Calu3 (cell line): ENCODE measurements at regions not wholly inside any gene's neighbourhood (a gene's known extent, or its start where the extent isn't known, plus 50 kb on each side); places are given as distances from the start of the nearest gene placed in this dataset.

Experiments
- BruUV-seq: library from RNA; stranded (reverse); fragments of 400-500 nt; replicated peaks from 2 replicates; lab custom pipeline; 2021; lab: Mats Ljungman, UMichigan
- CTCF ChIA-PET: fragments of 300-600 bp; sonication (Branson Sonifier 250); formaldehyde crosslinking; loops from one replicate; lab custom pipeline; 2022; ENCODE audit warnings: antibody characterized with exemption; lab: Charles Lee
- DNase-seq: peaks from one replicate; pipeline ENCODE4 v3.0.0; 2022
- H3K27ac Mint-ChIP-seq: one replicate; pipeline ENCODE4 v1.8.0; 2022; ENCODE audit warnings: mixed read lengths; ENCODE audit not compliant: unreplicated experiment
- H3K27me3 Mint-ChIP-seq: one replicate; pipeline ENCODE4 v1.8.0; 2022; ENCODE audit warnings: mixed read lengths; ENCODE audit not compliant: unreplicated experiment
- H3K36me3 Mint-ChIP-seq: one replicate; pipeline ENCODE4 v1.8.0; 2022; ENCODE audit warnings: mild to moderate bottlenecking, moderate library complexity, mixed read lengths; ENCODE audit not compliant: insufficient read depth, unreplicated experiment
- H3K4me1 Mint-ChIP-seq: one replicate; pipeline ENCODE4 v1.8.0; 2022; ENCODE audit warnings: mild to moderate bottlenecking, low read depth, mixed read lengths; ENCODE audit not compliant: unreplicated experiment
- H3K4me3 Mint-ChIP-seq: one replicate; pipeline ENCODE4 v1.8.0; 2022; ENCODE audit warnings: mild to moderate bottlenecking, low read depth, moderate library complexity, mixed read lengths; ENCODE audit not compliant: unreplicated experiment
- H3K9me3 Mint-ChIP-seq: one replicate; pipeline ENCODE4 v1.8.0; 2022; ENCODE audit warnings: low read depth, mixed read lengths; ENCODE audit not compliant: unreplicated experiment
- CTCF ChIP-seq: fragments of 200-600 bp; IDR thresholded peaks from one replicate; pipeline ENCODE4 v1.8.0; 2022; ENCODE audit warnings: antibody characterized with exemption; ENCODE audit not compliant: unreplicated experiment
- intact Hi-C: fragments of 100-400 bp; cut with micrococcal nuclease; formaldehyde crosslinking; loops from one replicate; pipeline ENCODE4 v1.10.0; 2022; ENCODE audit not compliant: unreplicated experiment

GRCh38 chr22:47398921-47399790 lies 636.7 kb downstream of the TBC1D22A start:
- no peak for TF ChIP-seq CTCF

GRCh38 chr22:47398491-47398890 lies 636.0 kb downstream of the TBC1D22A start:
- Mint-ChIP-seq H3K27ac (no peak overlapping the region), H3K9me3 (no peaks in the 10 kb centered on the region), H3K27me3 (no peaks in the 10 kb centered on the region), H3K4me1 (no peaks in the 10 kb centered on the region), H3K36me3 (no peaks in the 10 kb centered on the region), H3K4me3 (no peak overlapping the region)
- CTCF ChIA-PET: no interaction called here
- TF ChIP-seq CTCF: no peak
- intact Hi-C loops: no loop called here
- no TSS peak for BruUV-seq
- DNase-seq: no peak

More at GRCh38 chr22:47398921-47399790, 636.7 kb downstream of the TBC1D22A start:
- no peaks in the 10 kb centered on the region for H3K9me3 Mint-ChIP-seq
- no peak overlapping the region for H3K4me3 Mint-ChIP-seq
- DNase-seq: no peak
- CTCF ChIA-PET: no interaction called here
- H3K4me1 Mint-ChIP-seq: no peaks in the 10 kb centered on the region
- intact Hi-C loops: no loop called here
- H3K36me3 Mint-ChIP-seq: no peaks in the 10 kb centered on the region
- no TSS peak for BruUV-seq
- H3K27ac Mint-ChIP-seq: no peak overlapping the region
- no peaks in the 10 kb centered on the region for H3K27me3 Mint-ChIP-seq

GRCh38 chr22:47397673-47398072 lies 635.2 kb downstream of the TBC1D22A start:
- CTCF ChIA-PET: no interaction called here
- intact Hi-C loops: no loop called here
- Mint-ChIP-seq H3K4me1 (no peaks in the 10 kb centered on the region), H3K27ac (no peak overlapping the region), H3K4me3 (no peak overlapping the region), H3K36me3 (no peaks in the 10 kb centered on the region), H3K9me3 (no peaks in the 10 kb centered on the region), H3K27me3 (no peaks in the 10 kb centered on the region)
- no peak for TF ChIP-seq CTCF
- no TSS peak for BruUV-seq
- DNase-seq: no peak

GRCh38 chr22:47396515-47396914 lies 634.1 kb downstream of the TBC1D22A start:
- no peak for TF ChIP-seq CTCF
- H3K4me3 Mint-ChIP-seq: no peak overlapping the region
- CTCF ChIA-PET: no interaction called here
- no peak for DNase-seq
- intact Hi-C loops: no loop called here
- H3K27me3 Mint-ChIP-seq: no peaks in the 10 kb centered on the region
- H3K36me3 Mint-ChIP-seq: no peaks in the 10 kb centered on the region
- no peaks in the 10 kb centered on the region for H3K4me1 Mint-ChIP-seq
- BruUV-seq: no TSS peak
- no peak overlapping the region for H3K27ac Mint-ChIP-seq
- H3K9me3 Mint-ChIP-seq: no peaks in the 10 kb centered on the region
